GM19467 (cell line): ENCODE measurements at regions not wholly inside any gene's neighbourhood (a gene's known extent, or its start where the extent isn't known, plus 50 kb on each side); places are given as distances from the start of the nearest gene placed in this dataset.

ENCODE experiments used
- ATAC-seq: cut with Tn5 transposase; IDR thresholded peaks from one replicate; pipeline ENCODE4 v1.9.1; 2021; ENCODE audit warnings: mild to moderate bottlenecking, moderate library complexity; ENCODE audit not compliant: unreplicated experiment

- ATAC-seq = no peak
Observed at GRCh38 chr5:138666226-138666742, 86.9 kb upstream of the CTNNA1 start.

GRCh38 chr5:138665261-138665660, 88.0 kb upstream of the CTNNA1 start:
- ATAC-seq = no peak

GRCh38 chr5:138664276-138664943, 88.8 kb upstream of the CTNNA1 start:
- no peak for ATAC-seq

- ATAC-seq = no peak
Observed at GRCh38 chr5:138663561-138663960, 88.4 kb upstream of the HSPA9 start.

GRCh38 chr5:138663009-138663408, 87.8 kb upstream of the HSPA9 start:
- no peak for ATAC-seq

- no peak for ATAC-seq
Observed at GRCh38 chr5:138662599-138662998, 87.4 kb upstream of the HSPA9 start.

GRCh38 chr5:138661991-138662434, 86.8 kb upstream of the HSPA9 start:
- ATAC-seq = no peak

GRCh38 chr5:138661291-138661960, 86.2 kb upstream of the HSPA9 start:
- no peak for ATAC-seq

GRCh38 chr5:138660051-138660572, 84.9 kb upstream of the HSPA9 start:
- no peak for ATAC-seq

GRCh38 chr5:138659561-138659960, 84.4 kb upstream of the HSPA9 start:
- ATAC-seq = no peak

GRCh38 chr5:138659121-138659520, 83.9 kb upstream of the HSPA9 start:
- no peak for ATAC-seq

GRCh38 chr5:138658676-138659075, 83.5 kb upstream of the HSPA9 start:
- no peak for ATAC-seq

GRCh38 chr5:138657360-138657759, 82.2 kb upstream of the HSPA9 start:
- no peak for ATAC-seq

- no peak for ATAC-seq
Observed at GRCh38 chr5:138656916-138657315, 81.7 kb upstream of the HSPA9 start.

GRCh38 chr5:138655530-138656190, 80.5 kb upstream of the HSPA9 start:
- ATAC-seq = no peak

GRCh38 chr5:138654281-138654867, 79.2 kb upstream of the HSPA9 start:
- peak; percentile 59 for ATAC-seq

- no peak for ATAC-seq
Observed at GRCh38 chr5:138653502-138653901, 78.3 kb upstream of the HSPA9 start.

- ATAC-seq = no peak
Observed at GRCh38 chr5:138651767-138652117, 76.5 kb upstream of the HSPA9 start.

- no peak for ATAC-seq
Observed at GRCh38 chr5:138651058-138651766, 76.0 kb upstream of the HSPA9 start.

- no peak for ATAC-seq
Observed at GRCh38 chr5:138650196-138650595, 75.0 kb upstream of the HSPA9 start.

GRCh38 chr5:138649775-138650174, 74.6 kb upstream of the HSPA9 start:
- ATAC-seq = no peak
